Renal pelvis (tissue), 1 donor: ENCODE measurements at regions not wholly inside any gene's neighbourhood (a gene's known extent, or its start where the extent isn't known, plus 50 kb on each side); places are given as distances from the start of the nearest gene placed in this dataset.

Experiments used
- DNase-seq: peaks from one replicate; pipeline ENCODE4 v3.0.0-alpha.2; 2013

- no peak for DNase-seq
Measured at GRCh38 chr13:107117327-107118012, 549.5 kb upstream of the ARGLU1 start.

GRCh38 chr13:107113387-107113786, 545.5 kb upstream of the ARGLU1 start:
- DNase-seq: no peak

GRCh38 chr13:107111248-107111647, 543.3 kb upstream of the ARGLU1 start:
- DNase-seq: no peak

- DNase-seq: no peak
Measured at GRCh38 chr13:107104631-107105030, 536.7 kb upstream of the ARGLU1 start.

- DNase-seq: no peak
Measured at GRCh38 chr13:107102676-107103075, 534.7 kb upstream of the ARGLU1 start.

- no peak for DNase-seq
Measured at GRCh38 chr13:107099661-107100060, 531.7 kb upstream of the ARGLU1 start.

GRCh38 chr13:107097916-107098315, 530.0 kb upstream of the ARGLU1 start:
- no peak for DNase-seq

GRCh38 chr13:107095876-107096275, 527.9 kb upstream of the ARGLU1 start:
- DNase-seq: no peak

GRCh38 chr13:107091861-107092260, 523.9 kb upstream of the ARGLU1 start:
- no peak for DNase-seq

GRCh38 chr13:107091428-107091827, 523.5 kb upstream of the ARGLU1 start:
- DNase-seq: no peak

GRCh38 chr13:107088061-107088460, 520.1 kb upstream of the ARGLU1 start:
- DNase-seq: no peak

GRCh38 chr13:107079423-107080049, 511.6 kb upstream of the ARGLU1 start:
- DNase-seq: no peak

GRCh38 chr13:107078229-107078765, 510.4 kb upstream of the ARGLU1 start:
- DNase-seq: no peak

- no peak for DNase-seq
Measured at GRCh38 chr13:107076801-107077200, 508.9 kb upstream of the ARGLU1 start.

- no peak for DNase-seq
Measured at GRCh38 chr13:107075576-107075975, 507.6 kb upstream of the ARGLU1 start.

- DNase-seq: no peak
Measured at GRCh38 chr13:107070792-107071191, 502.9 kb upstream of the ARGLU1 start.

GRCh38 chr13:107069108-107069776, 501.3 kb upstream of the ARGLU1 start:
- no peak for DNase-seq

- DNase-seq: no peak
Measured at GRCh38 chr13:107067381-107067780, 499.4 kb upstream of the ARGLU1 start.

- no peak for DNase-seq
Measured at GRCh38 chr13:107066355-107066754, 498.4 kb upstream of the ARGLU1 start.

- no peak for DNase-seq
Measured at GRCh38 chr13:107065036-107065435, 497.1 kb upstream of the ARGLU1 start.

- no peak for DNase-seq
Measured at GRCh38 chr13:107057028-107057631, 489.2 kb upstream of the ARGLU1 start.
